GM18511 (cell line): ENCODE measurements at regions not wholly inside any gene's neighbourhood (a gene's known extent, or its start where the extent isn't known, plus 50 kb on each side); places are given as distances from the start of the nearest gene placed in this dataset.

ENCODE experiments used
- ATAC-seq: cut with Tn5 transposase; IDR thresholded peaks from one replicate; pipeline ENCODE4 v1.9.1; 2021; ENCODE audit warnings: mild to moderate bottlenecking, moderate library complexity; ENCODE audit not compliant: unreplicated experiment

DNA sequence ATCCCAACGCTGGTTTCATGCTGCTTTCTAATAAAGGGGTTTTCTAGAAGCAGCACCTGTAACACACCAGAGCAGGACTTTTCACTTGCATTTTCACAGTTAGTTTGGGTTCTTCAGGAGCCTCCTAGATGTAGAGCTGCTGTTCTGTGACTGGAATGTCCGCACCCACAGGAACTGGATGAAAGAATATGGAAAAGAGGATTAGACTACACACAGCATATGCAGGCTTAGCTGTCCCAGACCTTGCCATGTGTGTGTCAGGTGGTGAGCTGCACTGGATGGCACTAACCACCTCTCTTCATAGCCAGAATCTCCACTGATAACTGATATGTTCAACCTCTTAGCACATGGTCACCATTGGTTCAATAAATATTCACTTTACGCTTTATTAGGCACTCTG, 112.1 kb upstream of the POU3F3 start:
- ATAC-seq: no peak

GRCh38 chr2:104744537-104744936, 109.4 kb upstream of the POU3F3 start:
- ATAC-seq: no peak

GRCh38 chr2:104745846-104746245, 108.1 kb upstream of the POU3F3 start:
- no peak for ATAC-seq

- ATAC-seq: no peak
Observed at GRCh38 chr2:104746299-104746698, 107.6 kb upstream of the POU3F3 start.

- ATAC-seq: no peak
Observed at GRCh38 chr2:104746858-104747257, 107.1 kb upstream of the POU3F3 start.

DNA sequence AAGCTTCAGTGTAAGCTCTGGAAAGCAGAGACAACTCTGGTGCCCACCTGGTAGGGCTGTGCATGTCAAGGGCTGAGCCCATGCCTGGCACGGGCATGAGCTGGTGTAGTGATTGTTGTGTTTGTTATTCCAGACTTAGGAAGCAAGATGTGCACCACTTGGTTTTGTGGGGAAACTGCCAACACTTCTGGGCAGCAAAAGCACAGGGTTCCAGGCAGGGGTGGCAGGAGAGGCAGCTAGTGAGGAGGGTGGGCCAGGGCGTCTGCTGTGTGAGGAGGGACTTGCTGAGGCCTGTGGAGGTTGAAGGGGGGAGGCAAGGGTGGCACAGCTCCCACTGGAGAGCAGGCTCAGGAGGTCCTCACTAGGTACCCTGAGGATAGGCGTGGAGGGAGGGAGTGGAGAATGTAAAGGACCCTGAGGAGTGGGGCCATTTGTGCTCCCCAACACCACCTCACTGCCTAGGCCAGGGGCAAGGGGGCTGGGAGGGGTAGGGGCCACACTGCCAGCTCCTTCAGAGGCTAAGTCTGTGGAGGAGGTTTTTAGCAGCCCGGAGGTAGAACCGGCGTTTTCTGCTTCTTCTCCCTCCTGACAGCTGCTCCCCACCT, 104.0 kb upstream of the POU3F3 start:
- ATAC-seq: no peak

DNA sequence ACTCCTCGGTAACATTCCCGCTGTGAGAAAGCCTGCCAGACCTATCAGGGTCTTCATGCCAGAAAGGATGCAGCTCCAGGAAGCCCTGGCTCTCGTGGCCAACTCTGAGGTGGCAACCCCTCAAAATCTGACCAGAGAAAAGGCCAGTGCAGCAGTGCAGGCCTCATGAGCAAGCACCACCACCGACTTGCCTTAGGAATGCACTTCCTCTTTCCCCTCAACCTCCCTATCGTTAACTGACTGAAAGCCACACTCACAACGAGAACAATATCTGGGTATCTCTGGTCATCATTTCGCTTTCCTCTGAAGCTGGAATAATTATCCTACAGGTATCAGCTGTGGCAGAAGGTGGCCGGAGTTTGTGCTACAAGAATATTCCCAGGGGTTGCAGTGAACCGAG, 101.4 kb upstream of the POU3F3 start:
- ATAC-seq: no peak

GRCh38 chr2:104755026-104755878, 98.7 kb upstream of the POU3F3 start:
- ATAC-seq: no peak

DNA sequence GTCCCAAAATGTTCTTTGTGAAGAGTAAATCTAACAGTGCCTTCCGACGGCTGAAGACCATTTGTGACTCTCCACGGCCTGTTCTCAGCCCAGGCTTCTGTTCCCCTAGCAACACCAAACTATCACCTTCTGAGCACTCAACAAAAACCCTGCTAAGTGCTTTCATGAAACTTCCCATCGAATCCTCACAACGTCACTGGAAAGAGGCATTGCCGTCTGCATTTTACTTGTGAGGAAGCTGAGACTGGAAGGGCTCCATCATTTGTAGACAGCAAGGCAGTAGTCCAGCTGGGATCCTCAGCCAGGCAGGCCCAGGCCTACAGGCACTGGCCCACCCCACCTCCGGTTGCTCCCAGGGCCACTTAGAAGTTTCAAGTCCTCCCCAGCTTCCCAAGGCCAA, 97.8 kb upstream of the POU3F3 start:
- no peak for ATAC-seq

- ATAC-seq: no peak
Observed at GRCh38 chr2:104757056-104757455, 96.9 kb upstream of the POU3F3 start.

DNA sequence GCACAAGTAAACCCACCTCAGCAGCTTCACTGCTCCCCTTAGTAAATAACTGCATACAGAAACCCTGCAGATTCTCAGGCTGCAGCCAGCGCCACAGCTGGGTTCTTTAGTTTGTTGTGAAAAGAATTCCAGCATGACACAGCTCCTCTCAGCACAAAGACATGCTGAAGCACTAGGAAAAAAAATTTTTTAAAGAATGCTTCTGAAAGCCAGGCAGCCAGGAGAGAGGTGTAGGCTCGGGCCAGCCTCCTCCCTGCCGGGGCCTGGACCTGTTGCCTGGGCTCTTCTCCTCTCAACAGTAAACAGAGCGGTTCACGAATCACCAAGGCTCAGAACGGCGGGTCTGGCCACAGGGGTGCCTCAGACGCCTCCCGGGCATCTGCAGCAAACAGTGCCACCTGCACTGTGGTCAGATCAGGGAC, 95.7 kb upstream of the POU3F3 start:
- ATAC-seq: no peak

DNA sequence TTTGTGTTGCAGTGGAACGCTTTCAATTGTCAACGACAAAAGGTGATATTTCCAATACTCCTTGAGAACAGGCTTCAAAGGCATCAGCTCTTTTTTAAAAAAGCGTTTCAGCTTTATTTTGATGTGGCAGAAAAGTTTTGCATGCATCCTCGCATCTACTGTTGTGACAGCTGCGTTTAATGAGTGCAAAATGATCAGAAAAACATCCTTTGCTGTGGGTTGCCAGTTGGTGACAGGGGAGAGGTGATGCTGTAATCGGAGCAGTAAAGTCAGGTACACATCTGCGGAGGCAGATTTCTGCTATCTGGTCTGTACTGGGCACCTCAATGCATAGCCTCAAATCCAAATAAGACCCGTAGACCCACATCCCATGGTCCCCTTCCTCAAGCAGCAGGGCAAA, 91.9 kb upstream of the POU3F3 start:
- no peak for ATAC-seq

GRCh38 chr2:104766683-104767082, 87.2 kb upstream of the POU3F3 start:
- no peak for ATAC-seq

GRCh38 chr2:104768694-104769093, 85.2 kb upstream of the POU3F3 start:
- no peak for ATAC-seq

GRCh38 chr2:104769096-104769495, 84.8 kb upstream of the POU3F3 start:
- ATAC-seq: no peak

DNA sequence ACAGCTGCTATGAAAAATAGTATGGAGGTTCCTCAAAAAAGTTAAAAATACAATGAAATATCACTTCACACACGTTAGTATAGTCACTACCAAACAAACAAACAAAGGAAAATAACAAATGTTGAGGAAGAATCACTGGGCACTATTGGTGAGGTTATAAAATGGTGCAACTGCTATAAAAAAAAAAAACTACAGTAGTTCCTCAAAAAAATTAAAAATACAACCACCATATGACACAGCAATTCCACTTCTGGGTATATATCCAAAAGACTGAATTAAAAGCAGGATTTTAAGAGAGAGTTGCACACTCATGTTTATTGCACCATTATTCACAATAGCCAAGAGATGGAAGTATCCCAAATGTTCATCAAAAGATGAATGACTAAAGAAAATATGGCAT, 80.9 kb upstream of the POU3F3 start:
- no peak for ATAC-seq

DNA sequence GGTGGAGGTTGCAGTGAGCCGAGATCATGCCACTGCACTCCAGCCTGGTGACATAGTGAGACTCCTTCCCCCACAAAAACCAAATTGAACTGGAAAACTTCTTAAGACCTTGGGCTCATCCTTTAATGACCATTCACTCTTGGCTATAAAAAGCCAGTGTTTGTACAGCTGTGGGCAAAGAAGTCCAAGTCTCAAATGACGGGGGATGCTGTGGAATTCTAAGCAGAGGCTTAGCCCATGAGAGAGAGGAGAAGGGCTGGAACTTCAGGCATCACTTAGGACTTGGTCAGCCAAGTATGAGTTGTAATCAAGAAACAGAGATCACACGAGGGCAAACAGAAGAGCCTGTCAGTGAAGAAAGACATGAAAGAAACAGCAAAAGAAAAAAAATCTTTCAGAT, 79.3 kb upstream of the POU3F3 start:
- ATAC-seq: no peak

DNA sequence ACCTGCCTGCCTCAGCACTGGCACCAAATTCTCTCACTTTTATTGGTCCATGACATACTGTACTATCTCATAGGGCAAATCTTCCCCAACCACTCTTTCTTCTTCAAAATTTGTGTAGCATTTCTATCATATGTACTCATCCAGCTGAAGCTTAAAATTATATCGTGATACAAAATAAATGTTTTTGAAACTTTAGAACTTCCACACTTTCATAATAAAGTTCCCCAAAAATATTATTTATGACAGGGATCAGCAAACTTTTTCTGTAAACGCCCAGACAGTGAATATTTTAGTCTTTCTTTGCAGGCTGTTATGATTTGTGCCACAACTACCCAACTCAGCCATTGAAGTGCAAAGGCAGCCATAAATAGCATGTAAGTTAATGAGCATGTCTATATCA, 76.2 kb upstream of the POU3F3 start:
- no peak for ATAC-seq

DNA sequence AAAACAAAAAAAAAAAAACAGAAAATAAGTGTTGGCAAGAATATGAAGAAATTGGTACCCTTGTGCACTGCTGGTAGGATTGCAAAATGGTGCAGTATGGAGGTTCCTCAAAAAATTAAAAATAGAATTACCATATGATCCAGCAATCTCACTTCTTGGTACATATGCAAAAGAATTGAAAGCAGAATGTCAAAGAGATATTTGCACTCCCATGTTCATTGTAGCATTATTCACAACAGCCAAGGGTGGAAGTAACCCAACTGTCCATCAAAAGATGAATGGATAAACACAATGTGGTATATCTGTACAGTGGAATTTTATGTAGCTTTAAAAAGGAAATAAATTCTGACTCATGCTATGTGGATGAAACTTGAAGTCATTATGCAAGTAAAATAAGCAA, 72.8 kb upstream of the POU3F3 start:
- no peak for ATAC-seq

DNA sequence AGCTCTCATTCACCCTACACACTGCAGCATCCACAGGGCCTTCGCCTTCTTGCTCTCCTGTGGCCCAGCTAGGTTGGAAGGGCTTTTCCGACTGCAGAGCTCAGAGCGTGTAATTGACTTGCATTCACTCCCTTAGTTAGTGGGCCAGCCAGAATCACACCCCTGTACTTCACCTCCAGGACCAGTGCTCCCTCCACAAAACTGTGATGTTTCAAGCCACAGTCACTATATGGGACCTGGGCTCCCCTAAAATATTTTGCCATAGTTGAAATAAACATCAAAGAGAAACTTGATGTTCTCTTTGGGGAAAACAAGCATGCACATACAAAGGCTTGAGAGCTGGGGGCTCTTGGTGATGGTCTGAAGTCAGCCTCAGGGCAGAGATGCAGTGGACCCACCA, 69.7 kb upstream of the POU3F3 start:
- ATAC-seq: no peak

DNA sequence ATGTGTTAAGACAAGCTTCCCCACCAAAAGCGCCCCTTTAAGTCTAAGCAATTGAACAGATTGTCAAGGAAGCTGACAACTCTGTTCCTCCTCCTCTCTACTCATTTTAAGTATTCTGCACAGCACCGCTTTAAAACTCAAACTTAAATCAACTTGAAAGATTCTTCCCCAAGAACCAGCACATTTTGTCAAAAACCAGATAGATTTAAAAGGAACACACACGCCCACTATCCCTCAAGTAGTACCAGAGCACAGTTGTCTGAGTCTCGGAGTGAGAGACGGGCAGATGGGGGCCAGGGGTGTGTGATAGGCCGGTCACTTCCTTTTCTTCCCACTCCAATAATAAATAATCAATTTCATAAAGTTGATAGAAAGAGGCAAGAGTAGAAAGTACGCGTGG, 67.7 kb upstream of the POU3F3 start:
- no peak for ATAC-seq

DNA sequence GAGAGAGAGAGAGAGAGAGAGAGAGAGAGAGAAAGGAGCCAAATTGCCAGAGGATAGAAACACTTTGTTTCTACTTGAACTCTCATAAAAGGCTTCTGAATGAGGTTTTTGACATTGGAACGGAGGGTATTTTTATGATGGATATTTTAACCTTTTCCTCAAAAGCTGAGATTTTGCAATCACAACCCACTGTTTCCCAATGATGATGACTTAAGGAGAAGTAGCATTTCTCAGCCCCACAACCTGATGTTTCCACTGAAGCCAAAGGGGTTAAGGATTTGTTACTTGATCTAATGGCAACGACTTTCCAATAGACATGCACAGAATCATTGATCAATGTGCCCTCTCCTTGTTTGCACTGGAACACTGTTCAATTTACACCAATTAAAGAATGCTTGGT, 67.1 kb upstream of the POU3F3 start:
- ATAC-seq: no peak
